ENCODE measurements at regions not wholly inside any gene's neighbourhood (a gene's known extent, or its start where the extent isn't known, plus 50 kb on each side); places are given as distances from the start of the nearest gene placed in this dataset.

- TF ChIP-seq CTCF (IDR thresholded peaks at IDR 0.05), result no peak
- TF ChIP-seq POLR2A (IDR thresholded peaks at IDR 0.05), result no peak
Measured at GRCh38 chr1:182217071-182217470, 155.6 kb upstream of the ZNF648 start.

All from ovary (tissue), 3 donors.